Naive thymus-derived CD8-positive, alpha-beta T cell (primary cell): ENCODE measurements at regions not wholly inside any gene's neighbourhood (a gene's known extent, or its start where the extent isn't known, plus 50 kb on each side); places are given as distances from the start of the nearest gene placed in this dataset.
"Not testable (repeated sequence)": the region's sequence is repeated elsewhere in the genome, so short reads cannot be mapped to it uniquely, and the experiment has no call there.

ENCODE experiments used
- ATAC-seq, 2 donors: fragments of 150-1000 bp; cut with Tn5 transposase in 1 of 2; sonication (Bioruptor Pico), chemical (Tn5 transposase) in 1 of 2; 1 replicate in 1 of 2; 2 replicates in 1 of 2; pipeline ENCODE4 v1.10.0; 2021; ENCODE audit warnings: mild to moderate bottlenecking in 2 of 2, moderate library complexity in 2 of 2
- POLR2A ChIA-PET: fragments of 350-600 bp; sonication (Branson Sonifier 250); formaldehyde crosslinking; loops from one replicate; lab custom pipeline; 2021; ENCODE audit warnings: antibody characterized with exemption; lab: Charles Lee
- DNase-seq, 10 donors: peaks; one replicate each; pipeline versions ENCODE4 v3.0.0 to v3.0.0-alpha.2; 2020 to 2022
- H3K27ac Mint-ChIP-seq, 10 donors: one replicate each; pipeline ENCODE4 v1.8.0; 2020 to 2022; ENCODE audit warnings: mild to moderate bottlenecking in 10 of 10, mixed read lengths in 10 of 10, moderate library complexity in 4 of 10, inconsistent platforms in 1 of 10
- H3K27me3 Mint-ChIP-seq, 5 donors: one replicate each; pipeline ENCODE4 v1.8.0; 2021 to 2022; ENCODE audit warnings: mixed read lengths in 5 of 5
- H3K36me3 Mint-ChIP-seq, 3 donors: one replicate each; pipeline ENCODE4 v1.8.0; 2020 to 2022; ENCODE audit warnings: mixed read lengths in 3 of 3, mild to moderate bottlenecking in 2 of 3, inconsistent platforms in 1 of 3
- H3K4me1 Mint-ChIP-seq, 4 donors: one replicate each; pipeline ENCODE4 v1.8.0; 2021 to 2022; ENCODE audit warnings: mixed read lengths in 4 of 4
- H3K4me3 Mint-ChIP-seq, 10 donors: one replicate each; pipeline ENCODE4 v1.8.0; 2020 to 2022; ENCODE audit warnings: mild to moderate bottlenecking in 10 of 10, mixed read lengths in 10 of 10, moderate library complexity in 6 of 10, inconsistent platforms in 1 of 10
- H3K9me3 Mint-ChIP-seq, 9 donors: one replicate each; pipeline ENCODE4 v1.8.0; 2020 to 2022; ENCODE audit warnings: mixed read lengths in 9 of 9, mild to moderate bottlenecking in 3 of 9, inconsistent platforms in 1 of 9, moderate library complexity in 1 of 9

DNA sequence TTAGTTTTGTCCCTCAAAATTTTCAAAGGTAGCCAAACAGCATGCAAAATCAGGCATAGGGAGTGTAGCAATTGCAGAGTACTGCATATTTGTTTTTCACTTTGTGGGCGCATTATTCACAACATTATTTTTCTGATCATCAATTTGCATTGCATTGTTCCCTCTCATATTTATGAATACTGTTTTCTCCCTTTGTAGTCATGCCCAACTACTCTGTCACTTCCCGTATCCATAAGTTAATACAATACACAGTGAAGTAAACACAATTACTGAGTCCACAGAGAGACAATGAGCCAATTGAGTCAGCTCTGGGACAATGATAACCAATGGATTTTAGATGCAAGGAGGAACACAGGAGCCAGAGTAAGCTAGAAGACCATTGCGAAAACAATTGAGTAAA, 944.0 kb upstream of the ADGRL4 start:
- Mint-ChIP-seq H3K27me3 (no peaks in the 10 kb centered on the region), H3K4me3 (no peak overlapping the region), H3K36me3 (peaks cover 0 to 10% (median 0%) of the 10 kb centered on the region in 3 donors), H3K9me3 (peaks cover 3 to 28% (median 18%) of the 10 kb centered on the region in 9 donors), H3K27ac (no peak overlapping the region), H3K4me1 (no peaks in the 10 kb centered on the region)
- POLR2A ChIA-PET, result no interaction called here
- DNase-seq (no peak), ATAC-seq (no peak)

- POLR2A ChIA-PET, result no interaction called here
- no peak for DNase-seq
- H3K27ac Mint-ChIP-seq, result no peak overlapping the region
- H3K27me3 Mint-ChIP-seq, result no peaks in the 10 kb centered on the region
- peaks cover 0 to 12% (median 5%) of the 10 kb centered on the region in 9 donors for H3K9me3 Mint-ChIP-seq
- H3K4me3 Mint-ChIP-seq, result no peak overlapping the region
- no peaks in the 10 kb centered on the region for H3K4me1 Mint-ChIP-seq
- no peak for ATAC-seq
- H3K36me3 Mint-ChIP-seq, result peaks cover 0 to 4% (median 0%) of the 10 kb centered on the region in 3 donors
Observed at GRCh38 chr1:79945391-79945790, 938.9 kb upstream of the ADGRL4 start.

DNA sequence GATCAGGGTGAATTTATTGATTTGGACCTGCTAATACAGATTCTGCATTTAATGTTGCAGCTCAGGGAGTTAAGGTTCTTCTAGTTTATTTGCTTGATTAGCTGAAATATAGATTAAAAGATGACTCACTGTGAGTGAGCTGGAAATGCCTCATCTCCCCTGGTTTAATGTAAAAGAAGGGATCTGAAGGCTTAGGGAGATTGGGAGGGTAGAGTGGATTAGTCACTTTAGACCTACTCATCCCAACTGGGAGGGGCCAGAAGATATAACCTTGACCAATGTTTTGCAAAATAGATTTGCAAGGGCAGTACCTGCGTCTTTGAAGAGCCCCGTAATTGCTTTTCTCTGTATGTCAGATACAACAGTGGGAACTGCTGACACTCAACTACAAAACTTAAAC, 922.8 kb upstream of the ADGRL4 start:
- Mint-ChIP-seq H3K36me3 (no peaks in the 10 kb centered on the region), H3K4me1 (no peaks in the 10 kb centered on the region), H3K4me3 (no peak overlapping the region), H3K27ac (no peak overlapping the region), H3K27me3 (no peaks in the 10 kb centered on the region), H3K9me3 (peaks cover 1 to 19% (median 9%) of the 10 kb centered on the region in 9 donors)
- DNase-seq (no peak), ATAC-seq (no peak)
- POLR2A ChIA-PET, result no interaction called here

GRCh38 chr1:79928901-79929300, 922.4 kb upstream of the ADGRL4 start:
- Mint-ChIP-seq H3K36me3 (no peaks in the 10 kb centered on the region), H3K9me3 (peaks cover 3 to 19% (median 13%) of the 10 kb centered on the region in 9 donors), H3K27ac (no peak overlapping the region), H3K4me1 (no peaks in the 10 kb centered on the region), H3K27me3 (no peaks in the 10 kb centered on the region), H3K4me3 (no peak overlapping the region)
- ATAC-seq (no peak), DNase-seq (no peak)
- POLR2A ChIA-PET, result no interaction called here

GRCh38 chr1:79920960-79921669, 914.6 kb upstream of the ADGRL4 start:
- POLR2A ChIA-PET, result no interaction called here
- H3K27ac Mint-ChIP-seq, result no peak overlapping the region
- no peak overlapping the region for H3K4me3 Mint-ChIP-seq
- H3K36me3 Mint-ChIP-seq, result peaks cover 0 to 16% (median 0%) of the 10 kb centered on the region in 3 donors
- DNase-seq (no peak), ATAC-seq (no peak)
- no peaks in the 10 kb centered on the region for H3K27me3 Mint-ChIP-seq
- H3K9me3 Mint-ChIP-seq, result peaks cover 9 to 32% (median 23%) of the 10 kb centered on the region in 9 donors
- no peaks in the 10 kb centered on the region for H3K4me1 Mint-ChIP-seq

- H3K27ac Mint-ChIP-seq, result no peak overlapping the region
- peaks cover 9 to 26% (median 14%) of the 10 kb centered on the region in 9 donors for H3K9me3 Mint-ChIP-seq
- ATAC-seq, result no peak
- POLR2A ChIA-PET, result no interaction called here
- no peak overlapping the region for H3K4me3 Mint-ChIP-seq
- no peaks in the 10 kb centered on the region for H3K27me3 Mint-ChIP-seq
- H3K36me3 Mint-ChIP-seq, result peaks cover 0 to 9% (median 0%) of the 10 kb centered on the region in 3 donors
- DNase-seq, result no peak
- H3K4me1 Mint-ChIP-seq, result no peaks in the 10 kb centered on the region
Observed at GRCh38 chr1:79914896-79915295, 908.4 kb upstream of the ADGRL4 start.

GRCh38 chr1:79912813-79913212, 906.3 kb upstream of the ADGRL4 start:
- no peak overlapping the region for H3K27ac Mint-ChIP-seq
- peaks cover 6 to 20% (median 14%) of the 10 kb centered on the region in 9 donors for H3K9me3 Mint-ChIP-seq
- POLR2A ChIA-PET, result no interaction called here
- H3K36me3 Mint-ChIP-seq, result peaks cover 0 to 9% (median 0%) of the 10 kb centered on the region in 3 donors
- no peaks in the 10 kb centered on the region for H3K27me3 Mint-ChIP-seq
- ATAC-seq (no peak), DNase-seq (no peak)
- H3K4me3 Mint-ChIP-seq, result no peak overlapping the region
- H3K4me1 Mint-ChIP-seq, result no peaks in the 10 kb centered on the region

DNA sequence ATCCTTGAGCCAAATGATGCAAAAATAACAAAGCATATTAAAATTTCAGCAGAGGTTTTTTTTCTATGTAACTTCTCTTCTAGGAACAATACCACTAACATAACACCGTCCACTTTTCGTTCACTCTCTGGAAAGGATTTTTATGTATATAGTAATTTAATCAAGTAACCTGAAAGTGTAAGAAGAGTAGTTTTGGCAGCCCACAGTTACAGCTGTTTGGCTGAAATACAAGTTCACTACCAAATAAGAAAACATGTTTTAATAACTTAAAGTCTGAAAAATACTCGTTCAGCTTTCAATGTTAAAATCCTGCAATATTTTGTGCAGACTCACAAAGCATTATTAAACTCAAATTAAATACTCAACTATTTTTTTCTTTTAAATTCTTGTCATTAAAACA, 896.8 kb upstream of the ADGRL4 start:
- peaks cover 0 to 1% (median 0%) of the 10 kb centered on the region in 5 donors for H3K27me3 Mint-ChIP-seq
- no peaks in the 10 kb centered on the region for H3K36me3 Mint-ChIP-seq
- DNase-seq, result no peak
- no peaks in the 10 kb centered on the region for H3K4me1 Mint-ChIP-seq
- POLR2A ChIA-PET, result no interaction called here
- H3K27ac Mint-ChIP-seq, result no peak overlapping the region
- ATAC-seq, result no peak
- H3K9me3 Mint-ChIP-seq, result peaks cover 7 to 32% (median 14%) of the 10 kb centered on the region in 9 donors
- H3K4me3 Mint-ChIP-seq, result no peak overlapping the region

GRCh38 chr1:79902418-79902817, 895.9 kb upstream of the ADGRL4 start:
- POLR2A ChIA-PET, result no interaction called here
- H3K9me3 Mint-ChIP-seq, result peaks cover 7 to 32% (median 14%) of the 10 kb centered on the region in 9 donors
- H3K27ac Mint-ChIP-seq, result no peak overlapping the region
- no peaks in the 10 kb centered on the region for H3K36me3 Mint-ChIP-seq
- no peak overlapping the region for H3K4me3 Mint-ChIP-seq
- peaks cover 0 to 1% (median 0%) of the 10 kb centered on the region in 5 donors for H3K27me3 Mint-ChIP-seq
- no peak for DNase-seq
- no peaks in the 10 kb centered on the region for H3K4me1 Mint-ChIP-seq
- ATAC-seq, result no peak

GRCh38 chr1:79899914-79900313, 893.4 kb upstream of the ADGRL4 start:
- peaks cover 4 to 19% (median 8%) of the 10 kb centered on the region in 9 donors for H3K9me3 Mint-ChIP-seq

DNA sequence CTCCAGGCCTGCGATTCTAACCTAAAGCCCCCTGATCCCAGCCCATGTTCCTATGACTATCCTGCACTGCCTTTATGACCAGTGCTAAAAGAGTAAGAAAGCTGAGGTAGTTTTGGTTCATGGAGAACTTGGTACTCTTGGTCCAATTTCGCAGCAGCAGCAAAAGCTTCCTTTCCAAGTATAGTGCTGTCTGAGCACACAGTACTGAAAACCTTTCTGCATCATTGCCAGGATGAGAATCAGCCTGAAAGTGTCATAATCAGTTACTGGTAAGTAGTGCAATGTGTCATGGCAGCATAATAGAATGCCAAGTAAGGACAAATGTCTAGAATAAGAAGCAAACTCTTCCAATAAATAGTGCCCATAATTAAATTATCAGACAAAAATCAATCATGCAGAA, 889.6 kb upstream of the ADGRL4 start:
- Mint-ChIP-seq H3K9me3 (peaks cover 7 to 44% (median 13%) of the 10 kb centered on the region in 9 donors), H3K4me3 (no peak overlapping the region), H3K4me1 (no peaks in the 10 kb centered on the region), H3K27me3 (no peaks in the 10 kb centered on the region), H3K27ac (no peak overlapping the region), H3K36me3 (no peaks in the 10 kb centered on the region)
- ATAC-seq, result no peak
- no peak for DNase-seq
- POLR2A ChIA-PET, result no interaction called here

More at GRCh38 chr1:79899914-79900313, 893.4 kb upstream of the ADGRL4 start:
- POLR2A ChIA-PET, result no interaction called here
- H3K4me3 Mint-ChIP-seq, result no peak overlapping the region
- H3K4me1 Mint-ChIP-seq, result no peaks in the 10 kb centered on the region
- ATAC-seq (no peak), DNase-seq (no peak)
- H3K27ac Mint-ChIP-seq, result no peak overlapping the region
- H3K36me3 Mint-ChIP-seq, result no peaks in the 10 kb centered on the region
- peaks cover 0 to 1% (median 0%) of the 10 kb centered on the region in 5 donors for H3K27me3 Mint-ChIP-seq

DNA sequence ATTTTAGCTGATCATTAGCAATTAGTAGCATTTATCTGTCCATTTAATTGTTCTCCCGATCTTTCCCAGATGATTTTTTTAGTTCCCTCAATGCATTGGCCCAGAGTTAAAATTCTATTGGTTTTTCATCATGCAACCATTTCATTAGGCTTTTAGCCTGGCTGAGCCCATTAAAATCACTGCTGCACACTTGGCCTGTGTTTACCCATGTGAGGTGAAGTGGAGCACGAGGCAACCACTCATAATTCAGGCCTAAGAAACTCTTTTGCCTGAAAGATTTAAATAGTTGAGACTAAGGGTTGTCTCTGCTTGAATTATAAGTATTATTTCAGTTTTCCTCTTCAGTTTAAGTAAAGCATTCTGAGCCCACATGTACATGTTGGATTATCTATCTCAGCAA, 889.0 kb upstream of the ADGRL4 start:
- peak overlapping the region in 1 of 10 donors; percentile 19 for H3K27ac Mint-ChIP-seq
- DNase-seq (no peak), ATAC-seq (no peak)
- no peaks in the 10 kb centered on the region for H3K4me1 Mint-ChIP-seq
- H3K4me3 Mint-ChIP-seq, result no peak overlapping the region
- POLR2A ChIA-PET, result no interaction called here
- H3K27me3 Mint-ChIP-seq, result no peaks in the 10 kb centered on the region
- H3K9me3 Mint-ChIP-seq, result peaks cover 7 to 50% (median 17%) of the 10 kb centered on the region in 9 donors
- no peaks in the 10 kb centered on the region for H3K36me3 Mint-ChIP-seq

DNA sequence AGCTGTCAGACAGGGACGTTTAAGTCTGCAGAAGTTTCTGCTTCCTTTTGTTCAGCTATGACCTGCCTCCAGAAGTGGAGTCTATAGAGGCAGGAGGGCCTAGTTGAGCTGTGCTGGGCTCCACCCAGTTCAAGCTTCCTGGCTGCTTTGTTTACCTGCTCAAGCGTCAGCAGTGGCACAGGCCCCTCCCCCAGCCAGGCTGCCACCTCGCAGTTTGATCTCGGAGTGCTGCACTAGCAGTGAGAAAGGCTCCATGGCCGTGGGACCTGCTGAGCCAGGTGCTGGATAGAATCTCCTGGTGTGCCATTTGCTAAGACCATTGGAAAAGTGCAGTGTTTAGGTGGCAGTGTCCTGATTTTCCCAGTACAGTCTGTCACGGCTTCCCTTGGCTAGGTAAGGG, 887.6 kb upstream of the ADGRL4 start:
- H3K27ac Mint-ChIP-seq, DNase-seq, H3K4me1 Mint-ChIP-seq, H3K36me3 Mint-ChIP-seq, ATAC-seq, POLR2A ChIA-PET, H3K4me3 Mint-ChIP-seq, H3K27me3 Mint-ChIP-seq: not testable (repeated sequence)
- peaks cover 0 to 38% (median 26%) of the 10 kb centered on the region in 9 donors for H3K9me3 Mint-ChIP-seq

DNA sequence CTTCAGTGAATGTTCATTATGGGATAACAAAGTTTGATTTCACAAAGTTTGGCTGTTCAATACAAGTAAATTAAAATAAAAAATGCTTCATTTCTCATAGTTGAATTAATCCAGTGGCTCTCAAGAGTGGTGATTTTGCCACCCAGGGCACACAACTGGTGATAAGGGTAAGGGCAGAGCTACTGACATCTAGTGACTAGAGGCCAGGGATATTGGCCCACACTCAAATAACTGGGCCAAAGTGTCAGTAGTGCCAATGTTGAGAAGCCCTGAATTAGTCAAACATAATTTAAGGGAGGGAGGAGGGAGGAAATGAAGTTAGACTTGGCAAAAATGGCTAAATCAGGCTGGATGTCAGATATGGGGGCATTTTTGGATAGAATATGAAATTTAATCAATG, 880.5 kb upstream of the ADGRL4 start:
- H3K36me3 Mint-ChIP-seq, result peaks cover 0 to 4% (median 0%) of the 10 kb centered on the region in 3 donors
- no peaks in the 10 kb centered on the region for H3K27me3 Mint-ChIP-seq
- peaks cover 15 to 49% (median 34%) of the 10 kb centered on the region in 9 donors for H3K9me3 Mint-ChIP-seq
- ATAC-seq (no peak), DNase-seq (no peak)
- H3K4me3 Mint-ChIP-seq, result no peak overlapping the region
- H3K4me1 Mint-ChIP-seq, result no peaks in the 10 kb centered on the region
- H3K27ac Mint-ChIP-seq, result no peak overlapping the region
- POLR2A ChIA-PET, result no interaction called here
